Pancreas (tissue), 10 donors: ENCODE measurements at regions not wholly inside any gene's neighbourhood (a gene's known extent, or its start where the extent isn't known, plus 50 kb on each side); places are given as distances from the start of the nearest gene placed in this dataset.

Source experiments
- ATAC-seq, 4 donors: fragments of 200-7000 bp; cut with Tn5 transposase; one replicate each; pipeline versions ENCODE4 v1.8.0 to v1.9.1; 2020; ENCODE audit warnings: mild to moderate bottlenecking in 4 of 4, moderate library complexity in 4 of 4
- DNase-seq, 6 donors: peaks; one replicate each; pipeline ENCODE4 v3.0.0-alpha.2; 2020
- FAIRE-seq: peaks from 2 replicates; lab custom pipeline; 2012; peaks lifted over from hg19 to GRCh38; lab: Jason Lieb, UNC
- H3K27ac ChIP-seq, 4 donors: fragments of 200-600 bp; sonication (generic); 1 replicate in 3 of 4; 2 replicates in 1 of 4; pipeline versions ENCODE4 v1.5.0 to v1.8.0; 2020
- H3K27me3 ChIP-seq, 4 donors: fragments of 200-600 bp; one replicate each; pipeline ENCODE4 v1.8.0; 2021
- H3K36me3 ChIP-seq, 3 donors: fragments of 200-600 bp; sonication (generic) in 1 of 3; one replicate each; pipeline versions ENCODE4 v1.5.0 to v1.8.0; 2020 to 2021
- H3K4me1 ChIP-seq, 3 donors: fragments of 200-600 bp; one replicate each; pipeline ENCODE4 v1.8.0; 2021
- H3K4me3 ChIP-seq, 4 donors: fragments of 200-600 bp; sonication (generic) in 2 of 4; one replicate each; pipeline versions ENCODE4 v1.5.0 to v1.8.0; 2020 to 2021
- H3K9me3 ChIP-seq, 4 donors: fragments of 200-600 bp; one replicate each; pipeline ENCODE4 v1.8.0; 2021
- CTCF ChIP-seq, 4 donors: fragments of 200-600 bp; sonication (generic) in 3 of 4; IDR thresholded peaks; one replicate each; pipeline versions ENCODE4 v1.5.0 to v1.8.0; 2021; ENCODE audit warnings: antibody characterized with exemption in 4 of 4
- WGBS, 2 donors: extraction: QIAGEN DNeasy Blood & Tissue Kit; methylation state at CpG; one replicate each; pipeline ENCODE4 v1.1.7; 2013; 5-methylcytosine and 5-hydroxymethylcytosine counted together
- intact Hi-C, 3 donors: fragments of 100-400 bp; cut with DNase I; formaldehyde crosslinking; loops; one replicate each; pipeline versions ENCODE4 v1.11.1 to v1.14.2; 2022
- donor health status: healthy with polysubstance abuse.
- donor health status: DM: no; HTN: no; CAD: no; lungs with moderate emphysema.
- donor health status: DM: no; HTN: no; CAD: no.
- donor health status: control.
- donor health status: control.
- donor health status: Bipolar disorder and iron deficiency.
- donor health status: DM: yes; HTN: yes; CAD: no.
- donor health status: DM: no; HTN: no; CAD: no.
- donor health status: DM: no; HTN: no; CAD: no.
- donor health status: DM: yes; HTN: yes; CAD: no.

GRCh38 chr7:106565428-106565827 is 95.5 kb downstream of the CCDC71L start:
- Histone ChIP-seq H3K9me3 (no peaks in the 10 kb centered on the region), H3K36me3 (no peaks in the 10 kb centered on the region), H3K4me1 (peaks cover 0 to 11% (median 0%) of the 10 kb centered on the region in 3 donors), H3K27me3 (no peaks in the 10 kb centered on the region), H3K4me3 (no peak overlapping the region), H3K27ac (no peak overlapping the region)
- FAIRE-seq (no peak), DNase-seq (no peak), ATAC-seq (no peak)
- no peak for TF ChIP-seq CTCF (IDR thresholded peaks at IDR 0.05)
- 88 to 93% methylated on average over 1 of the region's 1 CpG for WGBS, 2 donors
- intact Hi-C loops: no loop called here

- H3K4me1 ChIP-seq: peaks cover 0 to 5% (median 0%) of the 10 kb centered on the region in 3 donors
- no peaks in the 10 kb centered on the region for H3K36me3 ChIP-seq
- WGBS, 2 donors: 50 to 53% methylated on average over 3 of the region's 3 CpGs
- FAIRE-seq: no peak
- ATAC-seq: no peak
- no peak for DNase-seq
- no peaks in the 10 kb centered on the region for H3K27me3 ChIP-seq
- H3K27ac ChIP-seq: no peak overlapping the region
- intact Hi-C loops: no loop called here
- no peak for TF ChIP-seq CTCF (IDR thresholded peaks at IDR 0.05)
- H3K9me3 ChIP-seq: no peaks in the 10 kb centered on the region
- H3K4me3 ChIP-seq: no peak overlapping the region
Observed at GRCh38 chr7:106563466-106564150, 97.3 kb downstream of the CCDC71L start.

- no peak for TF ChIP-seq CTCF (IDR thresholded peaks at IDR 0.05)
- H3K4me1 ChIP-seq: no peaks in the 10 kb centered on the region
- H3K27me3 ChIP-seq: no peaks in the 10 kb centered on the region
- no peak for DNase-seq
- 80 to 81% methylated on average over 3 of the region's 3 CpGs for WGBS, 2 donors
- no peaks in the 10 kb centered on the region for H3K36me3 ChIP-seq
- H3K4me3 ChIP-seq: no peak overlapping the region
- ATAC-seq: no peak
- H3K27ac ChIP-seq: no peak overlapping the region
- FAIRE-seq: no peak
- H3K9me3 ChIP-seq: no peaks in the 10 kb centered on the region
- intact Hi-C loops: no loop called here
Observed at GRCh38 chr7:106562711-106563366, 98.1 kb downstream of the CCDC71L start.

GRCh38 chr7:106561666-106562411 is 99.1 kb downstream of the CCDC71L start:
- intact Hi-C loops: no loop called here
- ATAC-seq: no peak
- WGBS, 2 donors: 89 to 92% methylated on average over 4 of the region's 4 CpGs

More at GRCh38 chr7:106561666-106562411, 99.1 kb downstream of the CCDC71L start:
- Histone ChIP-seq H3K4me1 (no peaks in the 10 kb centered on the region), H3K36me3 (no peaks in the 10 kb centered on the region), H3K4me3 (no peak overlapping the region), H3K27ac (no peak overlapping the region), H3K9me3 (no peaks in the 10 kb centered on the region), H3K27me3 (no peaks in the 10 kb centered on the region)
- DNase-seq (no peak), FAIRE-seq (no peak)
- no peak for TF ChIP-seq CTCF (IDR thresholded peaks at IDR 0.05)
